ENCODE measurements at regions not wholly inside any gene's neighbourhood (a gene's known extent, or its start where the extent isn't known, plus 50 kb on each side); places are given as distances from the start of the nearest gene placed in this dataset.

DNA sequence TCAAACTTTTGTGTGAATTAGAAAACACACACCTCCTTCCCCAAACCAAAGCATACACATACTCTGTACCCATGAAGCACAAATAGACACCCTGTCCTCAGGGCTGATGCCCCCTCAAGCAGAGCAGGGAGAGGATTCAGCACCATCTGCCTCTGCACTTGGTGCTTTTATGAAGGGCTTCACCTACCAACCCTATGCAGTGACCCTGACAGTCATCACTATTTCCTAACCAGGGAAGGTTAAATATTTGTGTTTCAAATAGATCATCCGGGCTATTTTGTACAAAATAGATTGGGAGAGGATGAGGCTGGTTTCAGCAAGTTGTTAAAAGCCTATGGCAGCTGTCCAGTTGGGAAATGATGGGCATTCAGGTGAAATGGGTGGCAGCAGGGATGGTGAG lies 396.2 kb downstream of the ZSWIM6 start:
- TF ChIP-seq, protein P1, sequence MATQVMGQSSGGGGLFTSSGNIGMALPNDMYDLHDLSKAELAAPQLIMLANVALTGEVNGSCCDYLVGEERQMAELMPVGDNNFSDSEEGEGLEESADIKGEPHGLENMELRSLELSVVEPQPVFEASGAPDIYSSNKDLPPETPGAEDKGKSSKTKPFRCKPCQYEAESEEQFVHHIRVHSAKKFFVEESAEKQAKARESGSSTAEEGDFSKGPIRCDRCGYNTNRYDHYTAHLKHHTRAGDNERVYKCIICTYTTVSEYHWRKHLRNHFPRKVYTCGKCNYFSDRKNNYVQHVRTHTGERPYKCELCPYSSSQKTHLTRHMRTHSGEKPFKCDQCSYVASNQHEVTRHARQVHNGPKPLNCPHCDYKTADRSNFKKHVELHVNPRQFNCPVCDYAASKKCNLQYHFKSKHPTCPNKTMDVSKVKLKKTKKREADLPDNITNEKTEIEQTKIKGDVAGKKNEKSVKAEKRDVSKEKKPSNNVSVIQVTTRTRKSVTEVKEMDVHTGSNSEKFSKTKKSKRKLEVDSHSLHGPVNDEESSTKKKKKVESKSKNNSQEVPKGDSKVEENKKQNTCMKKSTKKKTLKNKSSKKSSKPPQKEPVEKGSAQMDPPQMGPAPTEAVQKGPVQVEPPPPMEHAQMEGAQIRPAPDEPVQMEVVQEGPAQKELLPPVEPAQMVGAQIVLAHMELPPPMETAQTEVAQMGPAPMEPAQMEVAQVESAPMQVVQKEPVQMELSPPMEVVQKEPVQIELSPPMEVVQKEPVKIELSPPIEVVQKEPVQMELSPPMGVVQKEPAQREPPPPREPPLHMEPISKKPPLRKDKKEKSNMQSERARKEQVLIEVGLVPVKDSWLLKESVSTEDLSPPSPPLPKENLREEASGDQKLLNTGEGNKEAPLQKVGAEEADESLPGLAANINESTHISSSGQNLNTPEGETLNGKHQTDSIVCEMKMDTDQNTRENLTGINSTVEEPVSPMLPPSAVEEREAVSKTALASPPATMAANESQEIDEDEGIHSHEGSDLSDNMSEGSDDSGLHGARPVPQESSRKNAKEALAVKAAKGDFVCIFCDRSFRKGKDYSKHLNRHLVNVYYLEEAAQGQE (IDR thresholded peaks at IDR 0.05; ENCODE audit: insufficient read depth in 1 of 2, low read depth in 2 of 2, low read length in 2 of 2) = no peak
- no peak for TF ChIP-seq POLR2AphosphoS5 (IDR thresholded peaks at IDR 0.05; ENCODE audit: low read depth, low read length)
- no peak for TF ChIP-seq TAF1 (IDR thresholded peaks at IDR 0.05; ENCODE audit: borderline replicate concordance, insufficient read depth, low read length)
- no peak for TF ChIP-seq SIN3A (IDR thresholded peaks at IDR 0.05; ENCODE audit: borderline replicate concordance, insufficient read depth, low read length)

All from PFSK-1 (cell line).